ENCODE measurements at regions not wholly inside any gene's neighbourhood (a gene's known extent, or its start where the extent isn't known, plus 50 kb on each side); places are given as distances from the start of the nearest gene placed in this dataset.
"Not testable (repeated sequence)": the region's sequence is repeated elsewhere in the genome, so short reads cannot be mapped to it uniquely, and the experiment has no call there.

DNA sequence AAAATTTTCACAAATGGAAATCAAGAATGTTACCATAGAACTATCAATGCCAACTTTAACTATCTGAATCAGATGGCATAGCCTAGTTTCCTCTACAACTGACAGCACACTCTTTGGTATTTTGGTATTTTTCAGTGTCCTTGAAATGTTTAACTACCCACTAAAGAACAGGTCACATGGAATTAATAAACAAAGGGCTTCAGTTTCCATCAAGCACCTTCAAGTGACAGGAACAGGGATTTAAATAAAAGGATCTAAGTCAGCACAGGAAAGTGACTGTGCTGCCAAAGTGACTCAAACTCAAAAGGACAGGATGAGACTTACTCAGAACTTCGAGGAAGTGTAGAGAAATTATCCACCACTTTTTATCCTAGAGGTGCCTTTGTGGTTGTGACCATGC is 117.2 kb downstream of the FAM72B start:
- not testable (repeated sequence) for H3K27me3 ChIP-seq (ENCODE audit: insufficient read depth, low read length); H2AK5ac ChIP-seq (ENCODE audit: low read length); H3K27ac ChIP-seq (ENCODE audit: low read depth, low read length); H4K12ac ChIP-seq (ENCODE audit: low read depth, low read length); H3K79me2 ChIP-seq (ENCODE audit: control insufficient read depth, insufficient read depth, low read length, poor library complexity); H3K4ac ChIP-seq (ENCODE audit: low read depth, low read length); H3K79me1 ChIP-seq (ENCODE audit: low read length); H3K18ac ChIP-seq (ENCODE audit: low read length); H3K9ac ChIP-seq (ENCODE audit: low read length); H3K23ac ChIP-seq (ENCODE audit: low read length); H4K8ac ChIP-seq (ENCODE audit: low read depth, low read length); H2BK5ac ChIP-seq (ENCODE audit: low read depth, low read length, poor library complexity); H3K14ac ChIP-seq (ENCODE audit: low read length); H3K9me3 ChIP-seq (ENCODE audit: insufficient read depth, low read depth, low read length); H4K91ac ChIP-seq (ENCODE audit: low read depth, low read length); H2BK12ac ChIP-seq (ENCODE audit: low read length); H3K4me2 ChIP-seq (ENCODE audit: low read length); H2BK120ac ChIP-seq (ENCODE audit: insufficient read depth, low read length, poor library complexity); DNase-seq; H3K4me1 ChIP-seq (ENCODE audit: control insufficient read depth in 1 of 2, insufficient read depth in 2 of 2, low read length in 2 of 2); H3K36me3 ChIP-seq (ENCODE audit: control insufficient read depth in 1 of 2, insufficient read depth in 2 of 2, low read length in 2 of 2); H2AFZ ChIP-seq (ENCODE audit: insufficient read depth, low read length, poor library complexity); H3K4me3 ChIP-seq (ENCODE audit: low read depth, low read length)
- no CpG with 5 or more reads among the region's 1 CpG for WGBS (ENCODE audit: extremely low coverage, insufficient coverage, insufficient read length)

DNA sequence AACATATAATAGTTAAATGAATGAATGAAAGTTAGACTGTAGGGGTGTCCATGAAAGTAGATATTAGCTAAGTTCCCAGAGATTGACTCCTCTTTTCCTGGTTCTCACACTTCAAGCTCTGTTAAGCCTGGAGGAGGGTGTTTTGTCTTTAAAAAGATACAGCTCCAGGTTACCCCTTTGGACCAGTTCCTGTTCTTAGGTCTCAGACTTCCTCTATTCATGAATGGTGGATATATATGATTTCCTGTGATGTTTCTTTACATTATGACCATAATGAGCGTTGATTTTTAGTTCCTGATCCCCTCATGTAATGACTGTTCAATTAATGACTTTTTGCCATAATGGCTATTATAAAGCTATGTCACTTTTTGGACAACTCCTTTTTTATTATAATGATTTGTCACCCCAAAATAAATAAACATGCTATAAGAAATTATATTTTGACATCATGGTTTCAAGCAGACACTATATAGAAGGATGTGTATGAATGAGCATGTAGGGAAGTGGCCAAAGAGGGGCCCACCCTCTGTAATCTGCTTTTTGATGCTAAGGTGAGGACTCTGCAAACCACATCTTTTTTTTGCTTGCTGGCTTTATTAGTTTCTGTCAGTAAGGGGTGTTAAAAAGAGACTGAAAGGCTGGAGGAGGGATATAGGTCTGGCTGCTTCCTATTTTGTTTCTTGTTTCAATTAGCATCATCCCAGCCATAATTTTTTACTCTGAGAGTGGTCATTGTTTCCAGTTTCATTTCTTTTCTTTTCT is 115.2 kb downstream of the FAM72B start:
- not testable (repeated sequence) for H3K23ac ChIP-seq (ENCODE audit: low read length); DNase-seq; H3K14ac ChIP-seq (ENCODE audit: low read length); H3K4ac ChIP-seq (ENCODE audit: low read depth, low read length); H4K91ac ChIP-seq (ENCODE audit: low read depth, low read length); H2AFZ ChIP-seq (ENCODE audit: insufficient read depth, low read length, poor library complexity); H3K79me2 ChIP-seq (ENCODE audit: control insufficient read depth, insufficient read depth, low read length, poor library complexity); H2BK120ac ChIP-seq (ENCODE audit: insufficient read depth, low read length, poor library complexity); H3K27me3 ChIP-seq (ENCODE audit: insufficient read depth, low read length); H2AK5ac ChIP-seq (ENCODE audit: low read length); H3K9me3 ChIP-seq (ENCODE audit: insufficient read depth, low read depth, low read length); H2BK12ac ChIP-seq (ENCODE audit: low read length); H4K12ac ChIP-seq (ENCODE audit: low read depth, low read length); H3K4me1 ChIP-seq (ENCODE audit: control insufficient read depth in 1 of 2, insufficient read depth in 2 of 2, low read length in 2 of 2); H3K79me1 ChIP-seq (ENCODE audit: low read length); H3K4me2 ChIP-seq (ENCODE audit: low read length); H3K27ac ChIP-seq (ENCODE audit: low read depth, low read length); H3K36me3 ChIP-seq (ENCODE audit: control insufficient read depth in 1 of 2, insufficient read depth in 2 of 2, low read length in 2 of 2); H3K4me3 ChIP-seq (ENCODE audit: low read depth, low read length); H2BK5ac ChIP-seq (ENCODE audit: low read depth, low read length, poor library complexity); H4K8ac ChIP-seq (ENCODE audit: low read depth, low read length); H3K18ac ChIP-seq (ENCODE audit: low read length); H3K9ac ChIP-seq (ENCODE audit: low read length)
- WGBS (ENCODE audit: extremely low coverage, insufficient coverage, insufficient read length), result no CpG with 5 or more reads among the region's 1 CpG

DNA sequence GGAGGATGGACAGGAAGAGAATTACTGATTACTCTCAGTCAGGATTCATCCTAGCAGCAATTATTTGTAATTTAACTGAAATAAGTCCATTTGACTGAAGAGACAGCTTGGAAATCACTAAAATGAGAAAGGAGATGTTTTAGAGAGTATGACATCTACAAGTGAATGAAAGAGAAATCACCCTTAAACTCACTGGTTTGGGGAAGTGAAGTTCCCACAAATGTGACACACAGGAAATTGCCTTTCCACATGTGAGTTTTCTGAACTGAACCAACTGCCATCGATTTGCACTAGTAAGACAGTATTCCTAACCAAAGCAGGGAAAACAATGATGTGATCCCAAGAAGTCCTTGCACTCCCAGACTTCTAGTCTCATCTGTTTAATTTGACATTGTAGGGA is 110.3 kb downstream of the FAM72B start:
- not testable (repeated sequence) for H3K79me1 ChIP-seq (ENCODE audit: low read length); H3K27ac ChIP-seq (ENCODE audit: low read depth, low read length); H3K4me2 ChIP-seq (ENCODE audit: low read length); H3K27me3 ChIP-seq (ENCODE audit: insufficient read depth, low read length); H2BK5ac ChIP-seq (ENCODE audit: low read depth, low read length, poor library complexity); H4K91ac ChIP-seq (ENCODE audit: low read depth, low read length); H2AK5ac ChIP-seq (ENCODE audit: low read length); H4K12ac ChIP-seq (ENCODE audit: low read depth, low read length); H2BK12ac ChIP-seq (ENCODE audit: low read length); H3K14ac ChIP-seq (ENCODE audit: low read length); H3K79me2 ChIP-seq (ENCODE audit: control insufficient read depth, insufficient read depth, low read length, poor library complexity); H2BK120ac ChIP-seq (ENCODE audit: insufficient read depth, low read length, poor library complexity); H3K4ac ChIP-seq (ENCODE audit: low read depth, low read length); H2AFZ ChIP-seq (ENCODE audit: insufficient read depth, low read length, poor library complexity); H3K18ac ChIP-seq (ENCODE audit: low read length); H3K4me3 ChIP-seq (ENCODE audit: low read depth, low read length); H3K4me1 ChIP-seq (ENCODE audit: control insufficient read depth in 1 of 2, insufficient read depth in 2 of 2, low read length in 2 of 2); H3K36me3 ChIP-seq (ENCODE audit: control insufficient read depth in 1 of 2, insufficient read depth in 2 of 2, low read length in 2 of 2); H3K23ac ChIP-seq (ENCODE audit: low read length); H4K8ac ChIP-seq (ENCODE audit: low read depth, low read length); H3K9me3 ChIP-seq (ENCODE audit: insufficient read depth, low read depth, low read length); DNase-seq; H3K9ac ChIP-seq (ENCODE audit: low read length)
- WGBS (ENCODE audit: extremely low coverage, insufficient coverage, insufficient read length), result no CpG with 5 or more reads among the region's 1 CpG

- not testable (repeated sequence) for H3K9me3 ChIP-seq (ENCODE audit: insufficient read depth, low read depth, low read length); H2BK5ac ChIP-seq (ENCODE audit: low read depth, low read length, poor library complexity); H2AK5ac ChIP-seq (ENCODE audit: low read length); H4K8ac ChIP-seq (ENCODE audit: low read depth, low read length); H3K9ac ChIP-seq (ENCODE audit: low read length); H4K91ac ChIP-seq (ENCODE audit: low read depth, low read length); H3K79me1 ChIP-seq (ENCODE audit: low read length); H3K27ac ChIP-seq (ENCODE audit: low read depth, low read length); H3K36me3 ChIP-seq (ENCODE audit: control insufficient read depth in 1 of 2, insufficient read depth in 2 of 2, low read length in 2 of 2); H2AFZ ChIP-seq (ENCODE audit: insufficient read depth, low read length, poor library complexity); H3K4me3 ChIP-seq (ENCODE audit: low read depth, low read length); H3K27me3 ChIP-seq (ENCODE audit: insufficient read depth, low read length); H3K23ac ChIP-seq (ENCODE audit: low read length); H3K4ac ChIP-seq (ENCODE audit: low read depth, low read length); H3K18ac ChIP-seq (ENCODE audit: low read length); H3K79me2 ChIP-seq (ENCODE audit: control insufficient read depth, insufficient read depth, low read length, poor library complexity); H2BK12ac ChIP-seq (ENCODE audit: low read length); H4K12ac ChIP-seq (ENCODE audit: low read depth, low read length); H3K14ac ChIP-seq (ENCODE audit: low read length); H2BK120ac ChIP-seq (ENCODE audit: insufficient read depth, low read length, poor library complexity); H3K4me1 ChIP-seq (ENCODE audit: control insufficient read depth in 1 of 2, insufficient read depth in 2 of 2, low read length in 2 of 2); DNase-seq; H3K4me2 ChIP-seq (ENCODE audit: low read length)
- no CpG with 5 or more reads among the region's 3 CpGs for WGBS (ENCODE audit: extremely low coverage, insufficient coverage, insufficient read length)
These were observed 108.8 kb downstream of the FAM72B start for GRCh38 chr1:121075254-121075805.
